Endothelial cell of umbilical vein (primary cell): ENCODE measurements at regions not wholly inside any gene's neighbourhood (a gene's known extent, or its start where the extent isn't known, plus 50 kb on each side); places are given as distances from the start of the nearest gene placed in this dataset.

Experiments used
- BruUV-seq: library from RNA; stranded (reverse); fragments of 400-500 nt; replicated peaks from 2 replicates; lab custom pipeline; 2021; lab: Mats Ljungman, UMichigan
- CTCF ChIA-PET: fragments of 300-600, 350-600 bp; sonication (Branson Sonifier 250); formaldehyde crosslinking; loops from one replicate; lab custom pipeline; 2021; ENCODE audit warnings: antibody characterized with exemption, inconsistent platforms; lab: Charles Lee
- POLR2A ChIA-PET: fragments of 300-600, 350-600 bp; sonication (Branson Sonifier 250); formaldehyde crosslinking; loops from one replicate; lab custom pipeline; 2021; ENCODE audit warnings: antibody characterized with exemption, inconsistent platforms; lab: Charles Lee
- DNase-seq: peaks from one replicate; pipeline ENCODE4 v3.0.0-alpha.2; 2011; ENCODE audit warnings: low read depth, low spot score
- FAIRE-seq: peaks from 2 replicates; lab custom pipeline; 2011; peaks lifted over from hg19 to GRCh38; lab: Jason Lieb, UNC
- H2AFZ ChIP-seq: 2 replicates; pipeline ENCODE4 v1.6.0; 2012; ENCODE audit warnings: low read depth, low read length, control low read depth, inconsistent platforms
- H3K27ac ChIP-seq: 2 replicates; pipeline ENCODE4 v1.5.1; 2011; ENCODE audit warnings: low read depth, mild to moderate bottlenecking, control low read depth, low read length, moderate library complexity; ENCODE audit not compliant: insufficient read depth
- H3K27me3 ChIP-seq, 2 experiments: 2 replicates each; pipeline versions ENCODE4 v1.6.0 to v1.6.1; 2011; ENCODE audit warnings: low read length in 2 of 2, mixed read lengths in 1 of 2; ENCODE audit not compliant: control insufficient read depth in 2 of 2, insufficient read depth in 2 of 2
- H3K36me3 ChIP-seq, 2 experiments: 2 replicates in 1 of 2; 3 replicates in 1 of 2; pipeline ENCODE4 v1.5.1; 2011; ENCODE audit warnings: low read length in 2 of 2, mild to moderate bottlenecking in 1 of 2, moderate library complexity in 1 of 2; ENCODE audit not compliant: control insufficient read depth in 2 of 2, insufficient read depth in 2 of 2; ENCODE audit errors: extremely low read depth in 1 of 2
- H3K4me1 ChIP-seq: 3 replicates; pipeline ENCODE4 v1.5.1; 2011; ENCODE audit warnings: mild to moderate bottlenecking, low read length; ENCODE audit not compliant: control insufficient read depth, insufficient read depth; ENCODE audit errors: extremely low read depth
- H3K4me2 ChIP-seq: 2 replicates; pipeline ENCODE4 v1.6.1; 2011; ENCODE audit warnings: low read length, control low read depth, mixed read lengths; ENCODE audit not compliant: insufficient read depth
- H3K4me3 ChIP-seq, 3 experiments: fragments of 200-600 bp in 1 of 3; sonication (generic), shearing (Covaris generic) in 1 of 3; replicated peaks in 1 of 3; 2 replicates each; pipeline ENCODE4 v1.5.1; 2011 to 2016; ENCODE audit warnings: control low read depth in 3 of 3, low read length in 3 of 3, mild to moderate bottlenecking in 2 of 3, inconsistent platforms in 1 of 3, low read depth in 1 of 3, moderate library complexity in 1 of 3; ENCODE audit not compliant: insufficient read depth in 1 of 3
- H3K79me2 ChIP-seq: 2 replicates; pipeline ENCODE4 v1.6.0; 2012; ENCODE audit warnings: low read length, inconsistent platforms; ENCODE audit not compliant: control insufficient read depth, insufficient read depth
- H3K9ac ChIP-seq: replicated peaks from 2 replicates; pipeline ENCODE3; 2011; ENCODE audit warnings: low read length, control low read depth; ENCODE audit not compliant: insufficient read depth; ENCODE audit errors: extremely low read depth
- H3K9me1 ChIP-seq: replicated peaks from 3 replicates; pipeline ENCODE4 v1.6.0; 2011; ENCODE audit warnings: mild to moderate bottlenecking, low read length; ENCODE audit not compliant: control insufficient read depth, insufficient read depth; ENCODE audit errors: extremely low read depth
- H3K9me3 ChIP-seq: replicated peaks from 2 replicates; pipeline ENCODE4 v1.5.1; 2012; ENCODE audit warnings: low read length, inconsistent platforms; ENCODE audit not compliant: control insufficient read depth, insufficient read depth
- H4K20me1 ChIP-seq: replicated peaks from 2 replicates; pipeline ENCODE3; 2011; ENCODE audit warnings: mild to moderate bottlenecking, low read length; ENCODE audit not compliant: control insufficient read depth, insufficient read depth; ENCODE audit errors: extremely low read depth
- EZH2 ChIP-seq: IDR thresholded peaks from 2 replicates; pipeline ENCODE4 v1.6.1; 2012; ENCODE audit warnings: borderline replicate concordance, low read depth, mild to moderate bottlenecking, moderate library complexity, low read length, inconsistent platforms; ENCODE audit not compliant: severe bottlenecking
- FOS ChIP-seq: IDR thresholded peaks from 2 replicates; pipeline ENCODE4 v1.6.1; 2011; ENCODE audit warnings: mild to moderate bottlenecking, low read length, moderate library complexity, borderline replicate concordance; ENCODE audit not compliant: insufficient read depth
- GATA2 ChIP-seq: IDR thresholded peaks from 2 replicates; pipeline ENCODE4 v1.7.0; 2011; ENCODE audit warnings: low read depth, mild to moderate bottlenecking, moderate library complexity, mixed read lengths, low read length; ENCODE audit not compliant: insufficient read length, insufficient read depth
- JUN ChIP-seq: IDR thresholded peaks from 2 replicates; pipeline ENCODE4 v1.6.1; 2011; ENCODE audit warnings: borderline replicate concordance, low read depth; ENCODE audit not compliant: insufficient read length, insufficient read depth
- MAX ChIP-seq: IDR thresholded peaks from 2 replicates; pipeline ENCODE4 v1.6.1; 2011; ENCODE audit not compliant: insufficient read depth, insufficient read length
- MYC ChIP-seq: IDR thresholded peaks from one replicate; pipeline ENCODE4 v1.6.1; 2011; ENCODE audit warnings: mild to moderate bottlenecking, low read depth, low read length
- POLR2A ChIP-seq: IDR thresholded peaks from 2 replicates; pipeline ENCODE4 v1.6.1; 2012; ENCODE audit warnings: low read depth, mild to moderate bottlenecking, control low read depth, low read length
- POLR2AphosphoS5 ChIP-seq: IDR thresholded peaks from 2 replicates; pipeline ENCODE4 v1.6.1; 2012; ENCODE audit warnings: low read depth, mild to moderate bottlenecking, control low read depth, low read length, moderate library complexity; ENCODE audit not compliant: insufficient read depth
- dilution Hi-C: fragments of 300-500 bp; cut with MboI; formaldehyde crosslinking; loops from one replicate; pipeline ENCODE4 v1.15.0; 2019; ENCODE audit warnings: low sequenced_read_pairs; ENCODE audit not compliant: extremely low pct_ligation_motif_present
- intact Hi-C: fragments of 100-400 bp; cut with micrococcal nuclease; formaldehyde crosslinking; loops from one replicate; pipeline ENCODE4 v1.10.0; 2022
- TF ChIP-seq, protein P1 (sequence below), 2 donors: IDR thresholded peaks; 1 replicate in 1 of 2; 2 replicates in 1 of 2; pipeline ENCODE4 v1.5.1; 2011; ENCODE audit warnings: low read length in 2 of 2, mild to moderate bottlenecking in 2 of 2, moderate library complexity in 2 of 2, control low read depth in 1 of 2, inconsistent platforms in 1 of 2, low read depth in 1 of 2; ENCODE audit not compliant: insufficient read depth in 1 of 2; ENCODE audit errors: extremely low read depth in 1 of 2

DNA sequence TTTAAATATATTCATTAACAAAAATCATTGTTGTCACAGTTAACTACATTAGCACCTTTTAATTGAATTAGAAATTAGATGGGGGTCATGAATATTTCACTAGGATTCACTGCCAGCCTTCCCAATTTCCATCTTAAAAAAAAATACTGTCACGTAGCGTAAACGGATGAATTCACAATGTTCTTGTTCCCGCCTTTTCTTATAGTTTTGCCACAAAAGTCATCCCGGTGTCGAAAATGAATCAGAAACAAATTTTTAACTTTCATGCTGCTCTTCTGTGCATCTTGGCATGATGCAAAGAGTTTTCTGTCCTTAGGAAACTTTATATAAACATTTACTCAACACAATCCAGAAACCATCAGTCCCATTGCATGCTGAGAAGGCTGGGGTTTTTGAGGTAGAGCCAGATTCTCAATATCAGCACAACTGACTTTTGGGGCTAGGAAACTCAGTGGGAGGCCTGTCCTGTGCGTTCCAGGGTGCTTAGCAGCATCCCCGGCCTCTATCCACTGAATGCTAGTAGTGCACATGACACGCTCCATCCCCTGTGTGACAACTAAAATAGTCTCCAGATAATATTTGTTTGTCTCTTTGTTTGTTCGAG lies 252.9 kb upstream of the XYLT1 start:
- Histone ChIP-seq H3K4me2 (no peak overlapping the region), H3K4me3 (no peak overlapping the region), H3K9me3 (peaks cover 2% of the 10 kb centered on the region), H2AFZ (no peak overlapping the region), H3K4me1 (no peaks in the 10 kb centered on the region), H3K36me3 (no peaks in the 10 kb centered on the region), H3K27ac (no peak overlapping the region), H3K9ac (no peak overlapping the region), H3K27me3 (no peaks in the 10 kb centered on the region), H3K9me1 (no peaks in the 10 kb centered on the region), H3K79me2 (no peaks in the 10 kb centered on the region), H4K20me1 (no peaks in the 10 kb centered on the region)
- no peak for TF ChIP-seq EZH2
- no peak for TF ChIP-seq JUN
- no peak for TF ChIP-seq MAX
- no peak for TF ChIP-seq POLR2AphosphoS5
- no peak for TF ChIP-seq FOS
- no peak for TF ChIP-seq MYC
- no peak for TF ChIP-seq POLR2A
- TF ChIP-seq, protein P1, sequence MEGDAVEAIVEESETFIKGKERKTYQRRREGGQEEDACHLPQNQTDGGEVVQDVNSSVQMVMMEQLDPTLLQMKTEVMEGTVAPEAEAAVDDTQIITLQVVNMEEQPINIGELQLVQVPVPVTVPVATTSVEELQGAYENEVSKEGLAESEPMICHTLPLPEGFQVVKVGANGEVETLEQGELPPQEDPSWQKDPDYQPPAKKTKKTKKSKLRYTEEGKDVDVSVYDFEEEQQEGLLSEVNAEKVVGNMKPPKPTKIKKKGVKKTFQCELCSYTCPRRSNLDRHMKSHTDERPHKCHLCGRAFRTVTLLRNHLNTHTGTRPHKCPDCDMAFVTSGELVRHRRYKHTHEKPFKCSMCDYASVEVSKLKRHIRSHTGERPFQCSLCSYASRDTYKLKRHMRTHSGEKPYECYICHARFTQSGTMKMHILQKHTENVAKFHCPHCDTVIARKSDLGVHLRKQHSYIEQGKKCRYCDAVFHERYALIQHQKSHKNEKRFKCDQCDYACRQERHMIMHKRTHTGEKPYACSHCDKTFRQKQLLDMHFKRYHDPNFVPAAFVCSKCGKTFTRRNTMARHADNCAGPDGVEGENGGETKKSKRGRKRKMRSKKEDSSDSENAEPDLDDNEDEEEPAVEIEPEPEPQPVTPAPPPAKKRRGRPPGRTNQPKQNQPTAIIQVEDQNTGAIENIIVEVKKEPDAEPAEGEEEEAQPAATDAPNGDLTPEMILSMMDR (IDR thresholded peaks at IDR 0.05; ENCODE audit: extremely low read depth in 1 of 2, insufficient read depth in 1 of 2, low read depth in 1 of 2, low read length in 2 of 2): no peak
- no peak for TF ChIP-seq GATA2
- dilution Hi-C loops (no loop called here), intact Hi-C loops (no loop called here)
- no TSS peak for BruUV-seq
- POLR2A ChIA-PET: no interaction called here
- FAIRE-seq (no peak), DNase-seq (no peak)
- CTCF ChIA-PET: no interaction called here
